ENCODE measurements at regions not wholly inside any gene's neighbourhood (a gene's known extent, or its start where the extent isn't known, plus 50 kb on each side); places are given as distances from the start of the nearest gene placed in this dataset.

- TF ChIP-seq, protein P1, sequence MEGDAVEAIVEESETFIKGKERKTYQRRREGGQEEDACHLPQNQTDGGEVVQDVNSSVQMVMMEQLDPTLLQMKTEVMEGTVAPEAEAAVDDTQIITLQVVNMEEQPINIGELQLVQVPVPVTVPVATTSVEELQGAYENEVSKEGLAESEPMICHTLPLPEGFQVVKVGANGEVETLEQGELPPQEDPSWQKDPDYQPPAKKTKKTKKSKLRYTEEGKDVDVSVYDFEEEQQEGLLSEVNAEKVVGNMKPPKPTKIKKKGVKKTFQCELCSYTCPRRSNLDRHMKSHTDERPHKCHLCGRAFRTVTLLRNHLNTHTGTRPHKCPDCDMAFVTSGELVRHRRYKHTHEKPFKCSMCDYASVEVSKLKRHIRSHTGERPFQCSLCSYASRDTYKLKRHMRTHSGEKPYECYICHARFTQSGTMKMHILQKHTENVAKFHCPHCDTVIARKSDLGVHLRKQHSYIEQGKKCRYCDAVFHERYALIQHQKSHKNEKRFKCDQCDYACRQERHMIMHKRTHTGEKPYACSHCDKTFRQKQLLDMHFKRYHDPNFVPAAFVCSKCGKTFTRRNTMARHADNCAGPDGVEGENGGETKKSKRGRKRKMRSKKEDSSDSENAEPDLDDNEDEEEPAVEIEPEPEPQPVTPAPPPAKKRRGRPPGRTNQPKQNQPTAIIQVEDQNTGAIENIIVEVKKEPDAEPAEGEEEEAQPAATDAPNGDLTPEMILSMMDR (IDR thresholded peaks at IDR 0.05) = no peak
- DNase-seq (ENCODE audit: low spot score) (no peak), ATAC-seq (ENCODE audit: low FRiP score) (no peak)
These were observed 630.8 kb upstream of the SLC39A10 start for GRCh38 chr2:195026261-195026660.

DNA sequence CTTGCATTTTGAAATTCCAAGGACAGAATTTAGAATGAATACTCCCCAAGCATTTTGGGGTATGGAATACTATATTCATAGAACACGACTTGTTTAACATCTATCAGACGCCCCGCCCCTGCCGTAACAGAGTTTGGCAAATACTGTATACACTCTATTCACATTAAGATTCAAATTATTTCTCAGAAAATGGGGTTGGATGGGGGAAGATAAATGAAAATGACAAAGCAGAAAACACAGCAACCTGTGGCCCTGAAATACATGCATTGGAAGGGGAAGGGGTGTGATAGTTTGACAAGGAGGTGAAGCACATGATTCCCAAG is 634.6 kb upstream of the SLC39A10 start:
- DNase-seq (ENCODE audit: low spot score) (no peak), ATAC-seq (ENCODE audit: low FRiP score) (no peak)
- TF ChIP-seq, protein P1 (IDR thresholded peaks at IDR 0.05) = no peak

DNA sequence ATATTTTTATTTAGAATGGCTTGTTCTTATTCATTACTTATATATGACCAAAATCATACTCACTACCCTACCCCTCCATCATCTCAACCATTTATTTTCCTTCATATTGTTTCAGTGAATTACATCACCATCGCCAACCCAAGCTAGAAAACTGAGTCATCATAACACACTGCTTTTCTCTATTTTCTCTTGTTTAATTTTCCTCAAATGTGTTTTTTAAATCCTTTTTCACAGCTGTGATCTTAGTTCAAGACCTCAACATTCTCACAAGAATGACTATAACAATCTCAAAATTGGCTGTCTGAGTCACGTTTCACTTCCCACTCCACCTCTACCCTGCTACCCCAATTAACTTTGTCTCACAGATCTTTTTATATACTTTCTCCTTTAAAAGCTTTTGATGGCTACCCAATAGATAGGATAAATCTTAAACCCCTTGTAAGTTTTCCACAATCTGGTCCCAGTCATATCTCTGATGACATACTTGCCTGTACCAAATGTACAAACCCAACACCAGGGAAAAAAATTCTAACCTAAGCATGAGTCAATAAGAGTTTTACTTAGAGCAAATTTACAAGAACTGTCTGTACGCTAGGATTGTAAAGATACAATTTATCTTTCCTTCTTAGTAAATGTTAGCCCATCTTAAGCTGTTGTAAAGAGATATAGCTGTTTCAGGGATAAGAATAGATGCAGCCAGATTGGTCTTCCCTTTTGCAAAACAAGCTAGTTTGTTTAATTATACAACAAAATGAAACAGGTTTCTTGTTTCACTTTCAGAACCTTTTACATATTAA is 635.1 kb upstream of the SLC39A10 start:
- DNase-seq (ENCODE audit: low spot score) (no peak), ATAC-seq (ENCODE audit: low FRiP score) (no peak)
- TF ChIP-seq, protein P1 (IDR thresholded peaks at IDR 0.05) = no peak

DNA sequence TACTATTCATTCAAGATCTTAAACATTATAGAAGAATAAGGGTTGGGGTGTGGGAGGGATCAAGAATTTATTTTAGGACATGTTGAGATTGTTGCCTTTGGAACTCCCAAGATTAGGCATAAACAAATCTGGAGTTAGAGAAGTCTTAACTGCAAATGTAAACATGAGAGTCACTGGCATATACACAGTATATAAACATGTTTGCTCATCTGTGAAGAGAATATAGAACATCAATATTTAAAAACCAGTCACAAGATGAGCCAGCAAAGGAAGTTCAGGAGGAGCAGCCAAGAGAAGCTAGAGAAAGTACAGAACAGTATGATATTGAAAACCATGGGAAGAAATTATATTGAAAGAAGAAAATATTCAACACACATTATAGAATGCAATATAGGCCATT is 638.6 kb upstream of the SLC39A10 start:
- TF ChIP-seq, protein P1 (IDR thresholded peaks at IDR 0.05) = no peak
- no peak for DNase-seq (ENCODE audit: low spot score)
- ATAC-seq (ENCODE audit: low FRiP score) = no peak

DNA sequence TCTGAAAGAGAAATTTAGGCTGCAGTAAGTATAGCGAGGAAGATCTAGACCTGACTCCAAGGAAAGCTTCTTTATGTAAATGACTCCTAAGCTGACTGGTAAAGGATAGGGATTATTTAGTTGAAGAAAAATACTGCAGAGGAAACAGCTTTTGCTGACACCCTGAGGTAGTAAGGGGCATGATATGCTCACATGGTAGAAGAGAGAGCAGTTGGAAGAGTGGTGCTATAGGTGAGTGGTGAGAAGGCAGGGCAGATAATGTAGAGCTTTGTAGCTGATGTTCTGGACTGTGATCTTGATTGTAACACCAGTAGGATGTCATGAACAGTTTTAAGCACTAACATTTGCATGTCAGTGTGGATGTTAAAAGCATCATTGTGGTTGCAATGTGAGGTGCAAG is 639.1 kb upstream of the SLC39A10 start:
- DNase-seq (ENCODE audit: low spot score) (no peak), ATAC-seq (ENCODE audit: low FRiP score) (no peak)
- TF ChIP-seq, protein P1 (IDR thresholded peaks at IDR 0.05) = no peak

- TF ChIP-seq, protein P1 (IDR thresholded peaks at IDR 0.05) = no peak
- ATAC-seq (ENCODE audit: low FRiP score) = no peak
- no peak for DNase-seq (ENCODE audit: low spot score)
These were observed 640.2 kb upstream of the SLC39A10 start for GRCh38 chr2:195016841-195017240.

DNA sequence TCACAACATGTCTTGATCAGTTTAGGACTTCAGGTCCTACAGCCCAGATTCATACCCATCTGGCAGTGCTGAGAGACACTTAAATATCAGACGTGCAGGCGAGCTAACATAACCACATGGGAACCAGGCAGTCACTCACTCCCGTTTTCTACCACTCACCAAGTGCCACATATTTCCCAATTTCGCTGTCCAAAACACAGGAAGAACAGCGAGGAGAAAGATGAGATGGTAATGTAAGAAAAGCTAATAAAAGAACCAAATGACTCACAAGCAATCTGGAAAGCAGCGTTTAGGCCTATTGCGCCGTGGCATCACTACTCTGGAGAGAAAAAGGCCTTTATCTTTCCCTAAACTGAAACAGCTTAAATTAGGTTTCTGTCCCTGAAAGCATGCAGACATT is 647.8 kb upstream of the SLC39A10 start:
- no peak for DNase-seq (ENCODE audit: low spot score)
- TF ChIP-seq, protein P1 (IDR thresholded peaks at IDR 0.05) = no peak
- no peak for ATAC-seq (ENCODE audit: low FRiP score)

Data from omental fat pad (tissue), 3 donors.